ENCODE measurements at regions not wholly inside any gene's neighbourhood (a gene's known extent, or its start where the extent isn't known, plus 50 kb on each side); places are given as distances from the start of the nearest gene placed in this dataset.

DNA sequence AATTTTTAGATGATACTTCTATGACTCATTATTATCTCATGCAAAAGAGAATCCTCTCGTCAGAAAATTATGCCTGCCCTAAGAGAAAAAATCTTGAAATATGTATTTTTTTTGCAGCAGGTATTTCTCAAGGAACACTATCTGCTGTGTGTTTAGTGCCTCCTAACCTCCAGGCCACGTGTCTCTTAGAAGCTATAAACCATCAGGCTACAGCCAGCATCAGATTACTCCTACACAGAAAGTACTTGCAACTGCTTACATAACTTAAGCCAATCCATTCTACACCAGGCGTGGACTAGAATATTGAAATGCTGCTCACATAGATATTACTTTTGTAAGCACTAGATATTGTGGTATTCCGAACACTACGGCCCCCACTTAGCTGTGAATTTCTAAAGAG lies 933.4 kb downstream of the PLA2G4A start:
- H3K9me3 ChIP-seq, result no peaks in the 10 kb centered on the region
- TF ChIP-seq ESRRA (IDR thresholded peaks at IDR 0.05; ENCODE audit: borderline replicate concordance, low read length), result no peak
- TF ChIP-seq, protein P1, sequence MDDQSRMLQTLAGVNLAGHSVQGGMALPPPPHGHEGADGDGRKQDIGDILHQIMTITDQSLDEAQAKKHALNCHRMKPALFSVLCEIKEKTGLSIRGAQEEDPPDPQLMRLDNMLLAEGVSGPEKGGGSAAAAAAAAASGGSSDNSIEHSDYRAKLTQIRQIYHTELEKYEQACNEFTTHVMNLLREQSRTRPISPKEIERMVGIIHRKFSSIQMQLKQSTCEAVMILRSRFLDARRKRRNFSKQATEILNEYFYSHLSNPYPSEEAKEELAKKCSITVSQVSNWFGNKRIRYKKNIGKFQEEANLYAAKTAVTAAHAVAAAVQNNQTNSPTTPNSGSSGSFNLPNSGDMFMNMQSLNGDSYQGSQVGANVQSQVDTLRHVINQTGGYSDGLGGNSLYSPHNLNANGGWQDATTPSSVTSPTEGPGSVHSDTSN (IDR thresholded peaks at IDR 0.05), result no peak
- no peak for TF ChIP-seq RARB (CRISPR knock-in tag; IDR thresholded peaks at IDR 0.05)
- no peak for TF ChIP-seq PHF8 (IDR thresholded peaks at IDR 0.05; ENCODE audit: borderline replicate concordance, low read depth)
- TF ChIP-seq MYC (IDR thresholded peaks at IDR 0.05; ENCODE audit: borderline replicate concordance, low read length), result no peak
- TF ChIP-seq, protein P2, sequence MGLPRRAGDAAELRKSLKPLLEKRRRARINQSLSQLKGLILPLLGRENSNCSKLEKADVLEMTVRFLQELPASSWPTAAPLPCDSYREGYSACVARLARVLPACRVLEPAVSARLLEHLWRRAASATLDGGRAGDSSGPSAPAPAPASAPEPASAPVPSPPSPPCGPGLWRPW (IDR thresholded peaks at IDR 0.05), result no peak
- TF ChIP-seq MAZ (IDR thresholded peaks at IDR 0.05; ENCODE audit: borderline replicate concordance, low read depth, low read length), result no peak
- TF ChIP-seq KDM5A (IDR thresholded peaks at IDR 0.05), result no peak
- TF ChIP-seq NFE2L2 (conservative IDR thresholded peaks at IDR 0.05; ENCODE audit: low read length), result no peak
- H3K4me2 ChIP-seq, result no peak overlapping the region
- H3K27ac ChIP-seq, result no peak overlapping the region
- no peak for DNase-seq (ENCODE audit: low read depth in 1 of 2, low spot score in 1 of 2)
- WGBS (ENCODE audit: missing lambda C conversion rate), result 36% methylated on average over 5 of the region's 5 CpGs
- POLR2A ChIA-PET, result no interaction called here
- H3K4me3 ChIP-seq, result no peak overlapping the region
- H3K4me1 ChIP-seq, result no peaks in the 10 kb centered on the region
- no peak for FAIRE-seq
- no peak for ATAC-seq
- CTCF ChIA-PET, result no interaction called here

- CTCF ChIA-PET, result no interaction called here
- H3K4me1 ChIP-seq, result no peaks in the 10 kb centered on the region
- no peak for TF ChIP-seq SMC3 (IDR thresholded peaks at IDR 0.05)
- H3K4me2 ChIP-seq, result no peak overlapping the region
- FAIRE-seq (no peak), DNase-seq (ENCODE audit: low read depth in 1 of 2, low spot score in 1 of 2) (no peak), ATAC-seq (no peak)
- H3K4me3 ChIP-seq, result no peak overlapping the region
- no peak overlapping the region for H3K27ac ChIP-seq
- POLR2A ChIA-PET, result no interaction called here
- H3K9me3 ChIP-seq, result no peaks in the 10 kb centered on the region
Measured at GRCh38 chr1:187763465-187763864, 934.7 kb downstream of the PLA2G4A start.

DNA sequence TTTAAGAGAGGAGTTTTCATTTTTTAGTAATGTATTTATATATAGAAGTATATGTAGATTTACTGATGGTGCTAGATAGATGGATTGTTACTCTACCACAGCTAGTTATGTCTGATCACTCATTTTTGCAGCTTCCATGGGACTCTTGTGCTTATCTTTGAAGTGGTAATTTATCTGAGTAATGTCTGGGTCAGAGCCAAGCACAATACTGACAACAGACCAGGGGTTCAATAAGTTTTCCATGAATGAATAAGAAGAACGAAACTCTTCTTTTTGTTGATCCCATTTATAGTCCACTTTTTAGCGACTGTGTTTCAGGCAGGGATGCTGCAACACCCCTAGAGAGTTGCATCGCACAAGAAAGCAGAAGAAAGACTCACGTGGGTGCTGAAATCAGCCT lies 935.2 kb downstream of the PLA2G4A start:
- ATAC-seq, result no peak
- TF ChIP-seq CHD4 (IDR thresholded peaks at IDR 0.05; ENCODE audit: borderline replicate concordance), result no peak
- no peak for TF ChIP-seq BHLHE40 (IDR thresholded peaks at IDR 0.05; ENCODE audit: low read depth, low read length)
- TF ChIP-seq JUN (IDR thresholded peaks at IDR 0.05), result no peak
- TF ChIP-seq TP53 (CRISPR knock-in tag; IDR thresholded peaks at IDR 0.05), result no peak
- Histone ChIP-seq H3K4me2 (no peak overlapping the region), H3K4me1 (no peaks in the 10 kb centered on the region), H3K27ac (no peak overlapping the region), H3K9me3 (no peaks in the 10 kb centered on the region), H3K4me3 (no peak overlapping the region)
- ChIA-PET CTCF (no interaction called here), POLR2A (no interaction called here)
- 33% methylated on average over 4 of the region's 4 CpGs for WGBS (ENCODE audit: missing lambda C conversion rate)
- no peak for FAIRE-seq
- DNase-seq (ENCODE audit: low read depth in 1 of 2, low spot score in 1 of 2), result no peak

DNA sequence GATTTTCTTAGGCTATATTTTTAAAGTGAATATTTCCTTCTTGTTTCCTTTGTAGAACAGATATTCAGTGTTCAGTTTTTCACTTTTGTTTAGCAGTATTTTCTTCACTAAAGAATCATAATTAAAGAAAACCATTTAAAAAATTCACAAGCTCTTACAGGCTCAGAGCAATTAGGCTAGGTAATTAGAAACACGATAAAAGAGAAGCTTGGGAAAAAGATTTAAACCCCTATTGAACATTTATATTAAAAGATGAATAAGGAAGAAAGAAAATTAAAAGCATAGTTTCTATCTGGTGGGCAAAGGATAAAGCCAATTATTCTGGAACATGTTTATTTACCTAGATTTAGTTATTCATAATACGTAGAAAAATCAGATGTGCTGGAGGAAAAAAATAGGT lies 942.6 kb downstream of the PLA2G4A start:
- WGBS (ENCODE audit: missing lambda C conversion rate), result 51% methylated on average over 2 of the region's 2 CpGs
- Histone ChIP-seq H3K4me1 (no peaks in the 10 kb centered on the region), H3K9me3 (no peaks in the 10 kb centered on the region), H3K4me3 (no peak overlapping the region), H3K4me2 (no peak overlapping the region), H3K27ac (no peak overlapping the region)
- TF ChIP-seq BCL3 (IDR thresholded peaks at IDR 0.05) (no peak), JUN (IDR thresholded peaks at IDR 0.05) (no peak), ZFP36 (IDR thresholded peaks at IDR 0.05; ENCODE audit: borderline replicate concordance, partially characterized antibody) (no peak), GATA3 (IDR thresholded peaks at IDR 0.05; ENCODE audit: borderline replicate concordance) (no peak)
- TF ChIP-seq, protein P3, sequence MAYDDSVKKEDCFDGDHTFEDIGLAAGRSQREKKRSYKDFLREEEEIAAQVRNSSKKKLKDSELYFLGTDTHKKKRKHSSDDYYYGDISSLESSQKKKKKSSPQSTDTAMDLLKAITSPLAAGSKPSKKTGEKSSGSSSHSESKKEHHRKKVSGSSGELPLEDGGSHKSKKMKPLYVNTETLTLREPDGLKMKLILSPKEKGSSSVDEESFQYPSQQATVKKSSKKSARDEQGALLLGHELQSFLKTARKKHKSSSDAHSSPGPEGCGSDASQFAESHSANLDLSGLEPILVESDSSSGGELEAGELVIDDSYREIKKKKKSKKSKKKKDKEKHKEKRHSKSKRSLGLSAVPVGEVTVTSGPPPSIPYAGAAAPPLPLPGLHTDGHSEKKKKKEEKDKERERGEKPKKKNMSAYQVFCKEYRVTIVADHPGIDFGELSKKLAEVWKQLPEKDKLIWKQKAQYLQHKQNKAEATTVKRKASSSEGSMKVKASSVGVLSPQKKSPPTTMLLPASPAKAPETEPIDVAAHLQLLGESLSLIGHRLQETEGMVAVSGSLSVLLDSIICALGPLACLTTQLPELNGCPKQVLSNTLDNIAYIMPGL (CRISPR knock-in tag; IDR thresholded peaks at IDR 0.05; ENCODE audit: borderline replicate concordance), result no peak
- no peak for ATAC-seq
- DNase-seq (ENCODE audit: low read depth in 1 of 2, low spot score in 1 of 2), result no peak
- ChIA-PET CTCF (no interaction called here), POLR2A (no interaction called here)
- no peak for FAIRE-seq

All from A549 (cell line).